GM21390 (cell line): ENCODE measurements at regions not wholly inside any gene's neighbourhood (a gene's known extent, or its start where the extent isn't known, plus 50 kb on each side); places are given as distances from the start of the nearest gene placed in this dataset.

Experiments used
- ATAC-seq: cut with Tn5 transposase; IDR thresholded peaks from one replicate; pipeline ENCODE4 v1.9.1; 2021; ENCODE audit not compliant: unreplicated experiment

DNA sequence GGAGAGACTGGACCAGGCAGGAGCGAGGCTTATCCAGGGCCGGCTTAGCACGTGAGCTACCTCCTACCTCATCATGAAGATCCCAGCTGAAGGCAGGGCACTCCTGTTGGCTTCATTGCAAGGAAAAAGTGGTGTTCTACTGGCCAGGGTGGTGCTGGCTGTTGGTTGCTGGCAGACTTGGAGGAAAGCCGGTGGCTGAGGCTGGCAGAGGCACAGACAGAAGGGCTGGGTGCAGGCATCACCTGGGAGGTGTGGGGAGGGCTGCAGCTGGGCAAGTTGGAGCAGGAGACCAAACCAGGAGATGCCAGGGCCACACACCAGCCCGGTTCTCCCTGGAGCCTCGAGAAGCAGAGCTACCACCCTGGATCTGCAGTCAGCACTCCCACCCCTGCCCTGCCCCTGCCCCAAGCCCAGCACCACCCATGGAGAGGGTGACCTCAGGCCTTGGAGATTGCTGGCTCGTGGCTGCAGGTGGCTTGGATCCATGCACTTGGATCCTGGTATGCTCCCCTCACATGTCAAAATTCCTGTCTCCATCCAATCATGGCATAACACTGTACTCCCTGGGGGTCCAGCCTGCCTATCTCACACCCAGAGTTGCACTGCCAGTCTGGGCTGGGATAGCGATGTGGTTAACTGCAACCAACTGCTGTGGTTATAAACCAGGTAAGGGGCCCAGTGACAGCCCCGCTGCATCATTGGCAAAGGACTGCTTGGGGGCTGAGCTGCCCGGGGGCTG, 49.7 kb downstream of the GLI2 start:
- no peak for ATAC-seq

DNA sequence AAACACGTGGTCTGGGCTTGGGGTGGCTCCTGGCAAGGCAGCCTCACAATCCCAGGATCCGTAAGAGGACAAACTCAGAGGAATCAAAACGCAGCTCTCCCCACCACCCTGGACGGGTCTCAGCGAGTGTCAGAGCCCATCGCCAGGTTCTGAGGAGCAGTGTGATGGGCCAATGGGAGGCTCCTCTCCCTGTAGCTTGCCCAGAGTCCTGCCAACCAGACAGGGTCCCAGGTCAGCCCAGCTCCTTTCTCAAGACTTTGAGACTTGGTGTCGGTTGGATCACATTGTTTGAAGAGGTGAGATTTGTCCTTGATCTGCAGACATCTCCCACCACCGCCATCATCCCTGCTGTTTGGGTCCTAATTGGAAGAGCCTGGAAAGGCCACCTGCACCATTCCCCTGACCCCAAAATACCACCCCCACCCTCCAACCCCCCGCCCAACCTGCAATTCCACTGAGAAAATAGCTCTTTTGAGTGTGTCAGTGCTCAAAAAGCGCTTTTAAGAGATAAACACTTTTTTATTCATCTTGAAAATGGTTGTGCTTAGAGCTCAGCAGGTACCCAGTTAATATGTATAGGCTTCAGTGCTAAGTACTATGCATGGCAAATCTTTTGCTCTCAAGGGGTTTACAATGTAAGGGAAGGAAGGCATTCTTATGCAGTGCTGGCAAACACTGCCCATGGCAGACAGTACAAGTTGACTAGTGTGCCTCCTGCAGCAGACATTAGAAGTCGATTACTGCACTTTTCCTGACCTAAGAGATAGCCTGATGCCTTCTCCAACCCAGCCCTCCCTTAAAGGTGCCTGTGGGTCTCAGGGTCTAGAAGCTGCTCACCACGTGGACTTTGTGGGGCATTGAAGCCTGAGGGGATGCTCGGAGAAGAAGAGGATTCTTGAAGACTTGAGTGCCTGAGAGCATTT, 50.6 kb downstream of the GLI2 start:
- no peak for ATAC-seq

DNA sequence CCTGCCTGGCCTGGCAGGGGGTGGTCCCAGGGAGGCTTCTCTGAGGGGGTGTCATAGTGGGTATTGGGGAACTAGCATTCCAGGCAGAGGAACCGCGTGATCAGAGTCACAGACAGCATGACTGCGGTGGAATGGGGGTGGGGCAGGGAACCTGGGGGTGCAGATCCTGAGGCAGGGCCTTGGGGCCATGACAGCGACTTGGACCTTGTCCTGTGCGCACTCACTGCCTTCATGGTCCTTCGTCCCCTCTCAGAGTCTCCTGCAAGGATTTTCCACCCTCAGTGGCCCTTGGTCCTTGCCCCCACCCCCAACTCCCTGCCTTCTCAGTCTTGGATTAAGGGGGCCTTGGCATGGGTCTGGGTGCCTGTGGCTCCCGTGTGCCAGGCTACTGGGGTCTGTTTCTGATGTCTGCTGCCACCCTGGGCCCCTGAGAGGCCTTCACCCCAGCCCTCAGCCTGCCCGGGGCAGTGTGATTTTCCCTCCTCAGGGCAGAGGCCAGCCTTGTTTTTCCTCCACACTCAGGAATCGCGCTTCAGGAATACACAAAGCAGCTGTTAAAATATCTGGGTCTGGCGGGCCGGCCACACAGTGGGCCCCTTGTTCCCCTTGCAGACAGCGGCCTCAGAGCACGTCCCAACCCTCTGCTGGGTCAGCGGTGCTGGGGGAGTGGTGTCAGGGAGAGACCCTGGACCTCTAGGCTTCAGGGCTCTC, 51.6 kb downstream of the GLI2 start:
- ATAC-seq = no peak

DNA sequence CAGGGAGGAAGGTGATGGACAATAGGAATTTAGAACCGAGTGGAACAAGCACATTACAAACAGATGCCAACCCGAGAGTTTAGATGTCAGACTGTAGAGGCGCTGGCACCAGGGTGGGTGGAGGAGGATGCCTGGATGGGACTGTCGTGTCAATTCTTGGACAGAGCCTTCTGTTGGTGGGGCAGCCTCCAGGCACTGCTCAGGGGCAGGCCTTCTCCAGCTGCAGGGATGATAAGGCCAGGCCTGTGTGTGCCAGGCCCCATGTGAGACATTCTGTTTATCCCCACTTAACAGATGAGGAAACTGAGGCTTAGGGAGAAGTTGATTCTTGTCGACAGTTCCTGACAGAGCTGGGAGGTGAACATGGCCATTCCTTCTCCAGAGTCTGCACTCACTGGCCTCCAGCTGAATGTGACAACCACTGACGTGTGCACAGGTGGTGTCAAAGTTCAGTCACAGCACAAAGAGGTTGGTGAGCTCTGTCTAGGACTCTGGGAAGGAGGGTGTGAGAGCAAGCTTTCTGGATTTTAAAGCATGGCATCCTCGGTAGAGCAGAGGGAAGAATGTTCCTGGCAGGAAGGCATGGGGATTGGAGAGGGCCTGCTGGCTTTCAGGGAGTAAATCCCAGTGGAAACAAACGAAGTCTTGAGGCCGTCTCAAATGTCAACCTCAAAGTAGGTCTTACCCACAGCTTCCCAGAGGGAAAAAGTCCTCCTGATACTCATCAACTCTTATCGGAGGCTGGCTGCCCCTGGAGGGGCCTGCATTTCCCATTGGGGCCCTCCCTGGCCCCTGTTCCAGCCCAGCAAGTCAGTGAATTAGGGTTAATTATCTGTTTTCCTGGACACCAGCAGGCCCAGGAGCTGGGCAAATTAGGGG, 52.4 kb downstream of the GLI2 start:
- no peak for ATAC-seq

DNA sequence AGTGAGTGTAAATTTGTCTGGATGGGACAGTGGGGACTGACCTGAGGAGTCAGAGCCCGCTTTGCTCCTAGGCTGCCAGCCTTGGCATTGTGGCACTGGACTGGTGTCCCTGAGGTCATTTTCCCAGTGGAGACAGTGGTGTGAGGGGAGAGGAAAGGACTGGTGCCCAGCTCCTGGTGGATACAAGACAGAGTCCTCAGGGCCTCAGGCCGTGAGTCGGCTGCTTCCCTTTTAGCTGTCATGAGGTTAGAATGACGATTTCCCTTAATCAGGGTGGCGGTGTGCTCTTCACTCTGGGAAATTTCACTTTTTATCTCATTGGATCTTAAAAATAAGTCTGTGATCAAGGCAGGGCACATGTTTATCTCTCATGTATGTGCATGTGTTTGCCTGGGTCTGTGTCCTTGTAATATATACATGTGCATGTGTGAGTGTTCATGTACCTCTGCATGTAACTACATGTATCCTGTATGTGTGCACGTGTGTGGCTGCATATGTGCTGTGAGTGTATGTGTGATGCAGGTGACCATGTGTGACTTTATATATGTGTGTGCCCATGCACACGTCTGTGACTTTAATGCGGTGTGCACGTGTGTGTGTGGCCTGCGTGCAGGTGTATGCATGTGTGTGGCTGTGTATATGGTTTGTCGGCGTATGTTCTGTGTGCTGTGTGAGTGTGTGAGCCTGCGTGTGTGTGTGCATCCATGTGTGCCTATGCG, 55.7 kb downstream of the GLI2 start:
- ATAC-seq = no peak

DNA sequence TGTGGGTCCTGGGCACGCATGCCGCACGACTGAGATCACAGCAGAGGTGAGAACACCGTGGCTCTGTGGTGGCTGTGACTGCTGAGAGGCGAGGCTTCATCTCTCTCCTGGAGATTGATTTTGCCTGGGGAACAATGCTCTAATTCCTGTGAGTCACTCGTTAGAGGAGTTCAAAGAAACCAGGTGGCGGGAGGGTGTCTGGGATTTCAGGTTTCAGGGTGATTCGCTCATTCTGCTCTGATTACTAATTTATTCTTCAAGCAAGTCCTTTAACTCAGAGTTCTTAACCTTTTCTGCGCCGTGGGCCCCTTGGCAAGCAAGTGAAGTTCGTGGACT, 56.3 kb downstream of the GLI2 start:
- ATAC-seq = no peak

DNA sequence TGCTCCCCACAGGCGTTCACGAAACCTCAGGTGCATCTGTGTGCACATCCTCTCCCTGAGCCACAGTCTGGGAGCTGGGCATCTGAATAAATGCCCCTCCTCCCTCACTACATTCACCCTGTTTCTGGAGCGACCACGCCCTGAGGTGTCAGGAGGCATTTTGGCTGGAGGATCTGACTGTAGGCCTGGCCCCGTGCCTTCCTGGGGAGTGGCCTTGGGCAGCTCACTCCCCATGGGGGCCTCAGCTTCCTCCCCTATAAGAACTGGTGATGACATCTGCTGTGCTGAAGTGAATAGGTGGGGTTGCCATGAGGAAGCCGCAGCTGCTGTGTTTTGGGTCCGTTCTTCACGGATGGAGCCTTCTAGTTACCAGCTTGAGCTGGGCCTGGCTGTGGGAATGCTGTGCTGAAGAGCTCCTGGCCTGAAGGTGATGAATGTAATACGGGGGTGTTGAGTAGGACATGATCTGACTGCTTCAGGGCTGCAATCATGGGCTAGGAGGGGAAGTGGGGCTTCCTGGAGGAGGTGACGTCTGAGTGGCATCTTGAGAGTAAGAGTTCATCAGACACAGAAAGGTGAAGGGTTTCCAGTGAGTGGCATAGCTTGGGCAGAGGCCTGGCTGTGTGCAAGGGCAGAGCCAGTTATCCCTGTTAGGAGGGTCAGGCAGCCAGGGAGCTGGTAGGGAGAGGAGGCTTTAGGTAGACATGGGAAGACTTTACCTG, 58.2 kb downstream of the GLI2 start:
- ATAC-seq = no peak

DNA sequence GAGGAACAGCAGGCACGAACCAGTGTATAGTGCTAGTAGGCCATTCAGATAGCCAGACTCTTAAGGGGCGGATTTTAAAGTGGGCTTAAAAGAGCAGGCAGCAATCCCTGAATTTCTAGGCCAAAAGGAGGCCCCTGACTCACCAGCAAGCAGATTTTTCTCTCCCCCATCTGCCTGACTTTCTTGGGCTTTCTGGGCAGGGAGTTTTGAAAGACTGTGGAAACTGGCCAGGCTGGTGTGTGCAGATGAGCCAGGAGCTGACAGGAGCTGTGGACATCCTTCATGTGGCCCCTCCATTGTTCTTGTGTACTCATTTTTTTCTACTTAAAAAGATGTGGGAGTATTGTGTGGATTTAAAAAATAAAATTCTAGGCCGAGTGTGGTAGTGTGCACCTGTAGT, 59.0 kb downstream of the GLI2 start:
- ATAC-seq = no peak

DNA sequence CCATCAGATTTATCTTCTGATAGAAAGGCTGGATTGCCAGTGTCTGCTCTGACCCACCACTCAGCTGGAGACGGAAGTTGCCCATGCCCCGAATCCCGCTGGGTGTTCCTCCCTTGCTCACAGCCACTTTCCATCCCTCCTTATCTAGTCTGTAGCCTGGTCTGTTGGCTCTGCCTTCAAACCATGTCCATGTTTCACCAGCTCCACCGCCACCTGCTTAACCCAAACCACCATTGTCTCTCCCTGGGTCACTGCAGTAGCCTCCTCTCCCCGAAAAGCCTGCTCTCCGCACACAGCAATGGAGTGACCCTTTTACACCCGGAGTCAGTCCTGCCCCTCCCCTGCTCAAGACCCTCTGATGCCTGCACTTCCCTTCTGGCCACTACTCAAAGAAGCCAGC, 60.4 kb downstream of the GLI2 start:
- ATAC-seq = no peak

DNA sequence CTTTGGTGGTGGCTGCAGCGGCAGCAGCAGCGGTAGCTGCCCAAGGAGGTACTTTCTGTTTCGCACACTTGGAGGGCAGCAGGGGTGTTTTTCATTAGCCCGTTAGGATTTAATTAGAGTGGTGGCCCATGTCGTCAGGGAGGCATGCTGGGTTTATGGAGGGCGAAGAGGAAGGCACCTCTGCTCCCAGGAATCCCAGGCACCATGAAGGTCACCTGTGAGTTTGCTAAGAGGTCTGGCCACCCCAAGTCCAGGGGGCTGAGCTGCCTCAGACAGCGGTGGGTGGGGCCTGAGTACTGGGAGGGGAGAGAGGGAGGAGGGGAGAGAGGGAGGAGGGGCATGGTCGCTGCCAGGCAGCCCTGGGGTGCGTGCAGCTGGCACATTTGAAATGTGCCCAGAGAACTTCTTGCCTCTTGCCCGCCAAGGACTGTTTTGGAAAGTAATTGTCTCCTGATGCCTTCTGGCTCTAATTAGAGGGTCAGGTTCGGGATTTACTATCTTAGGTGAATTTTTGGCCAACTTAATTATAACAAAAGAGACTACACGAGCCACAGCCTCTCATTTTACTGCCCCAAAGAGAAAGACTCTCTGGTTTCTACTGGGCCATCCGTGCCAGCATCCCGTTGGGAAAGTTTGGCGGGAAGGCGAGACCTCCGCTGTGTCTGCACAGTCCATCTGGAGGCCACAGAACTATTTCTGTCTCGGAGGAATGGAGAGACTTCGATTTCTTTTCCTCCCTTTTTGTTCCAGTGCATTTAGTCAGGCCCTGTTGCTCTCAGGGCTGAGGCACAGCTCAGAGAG, 62.0 kb downstream of the GLI2 start:
- ATAC-seq = no peak

DNA sequence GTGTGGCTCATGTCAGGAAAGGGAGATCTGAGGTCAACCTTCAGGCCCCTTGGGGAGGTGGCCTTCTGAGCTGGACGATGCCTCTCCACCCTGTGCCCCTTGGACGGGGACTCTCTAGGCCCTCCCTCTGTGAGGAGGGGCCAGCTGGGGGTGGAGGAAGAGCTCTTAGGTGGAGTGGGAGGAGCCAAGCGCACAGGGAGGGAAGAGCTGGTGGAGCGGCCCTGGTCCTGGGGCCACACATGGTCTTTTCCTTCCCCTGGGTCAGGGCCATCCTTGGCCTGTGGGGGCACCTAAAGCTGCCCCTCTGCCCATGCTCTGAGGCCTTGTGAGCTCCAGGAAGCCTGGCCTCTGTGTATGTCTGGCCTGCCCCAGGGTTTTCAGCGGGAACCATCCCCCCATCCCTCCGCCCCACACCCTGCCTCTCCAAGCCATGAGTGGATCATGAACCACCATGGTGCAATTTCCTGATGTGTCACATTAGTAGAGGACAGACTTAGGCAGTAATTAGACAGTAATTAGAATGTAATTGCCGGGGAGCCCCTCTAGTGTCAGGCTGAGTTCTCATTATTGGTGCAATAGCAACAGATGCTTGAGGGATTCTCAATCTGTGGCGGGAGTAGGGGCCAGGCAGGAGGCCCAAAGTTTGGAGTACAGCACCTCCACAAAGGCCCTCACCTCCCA, 63.0 kb downstream of the GLI2 start:
- no peak for ATAC-seq

DNA sequence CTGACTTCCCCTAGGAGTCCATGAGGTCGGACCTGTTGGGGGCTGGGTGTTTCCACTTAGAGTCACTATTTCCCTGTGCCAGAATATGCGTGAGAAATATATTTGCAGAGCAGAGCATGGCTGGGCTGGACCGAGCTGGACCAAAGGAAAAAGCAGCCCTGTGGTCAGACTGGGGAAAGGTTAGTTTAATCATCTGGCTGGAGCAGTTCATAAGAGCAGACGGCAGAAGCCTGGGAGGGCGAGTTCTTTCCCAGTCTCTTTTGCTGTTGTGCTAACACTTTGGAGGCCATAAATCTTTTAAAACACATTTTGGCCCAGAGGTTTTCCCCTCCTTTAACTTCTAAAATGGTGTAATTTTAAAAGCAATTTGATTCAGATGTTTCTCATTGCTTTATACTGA, 66.5 kb downstream of the GLI2 start:
- no peak for ATAC-seq

DNA sequence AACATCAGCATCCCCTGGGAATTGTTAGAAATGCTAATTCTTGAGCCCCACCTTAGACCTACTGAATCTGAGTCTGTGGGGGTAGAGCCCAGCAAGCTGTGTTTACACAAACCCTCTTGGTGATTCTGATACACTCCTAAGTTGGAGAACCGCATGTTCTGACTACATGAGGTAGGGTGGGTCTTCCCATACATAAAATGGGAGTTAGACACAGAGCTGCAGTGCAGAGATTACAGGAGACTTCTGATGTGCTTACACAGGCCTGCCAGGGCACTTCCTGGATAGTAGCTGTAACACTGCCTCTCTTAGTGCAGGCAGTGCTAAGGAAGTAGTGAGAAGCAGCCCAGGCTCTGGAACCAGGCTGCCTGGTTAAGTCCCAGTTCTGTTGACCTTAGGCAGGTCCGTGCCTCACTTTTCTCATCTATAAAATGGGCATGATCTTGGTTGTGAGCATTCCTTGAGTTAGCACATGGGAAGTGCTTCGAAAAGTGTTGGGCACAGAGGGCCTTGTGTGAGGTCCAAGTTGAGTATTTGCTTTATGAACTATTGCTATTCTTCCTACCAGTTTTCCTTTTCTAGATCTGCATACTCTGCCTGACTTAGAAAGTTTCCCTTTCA, 67.3 kb downstream of the GLI2 start:
- ATAC-seq = no peak

DNA sequence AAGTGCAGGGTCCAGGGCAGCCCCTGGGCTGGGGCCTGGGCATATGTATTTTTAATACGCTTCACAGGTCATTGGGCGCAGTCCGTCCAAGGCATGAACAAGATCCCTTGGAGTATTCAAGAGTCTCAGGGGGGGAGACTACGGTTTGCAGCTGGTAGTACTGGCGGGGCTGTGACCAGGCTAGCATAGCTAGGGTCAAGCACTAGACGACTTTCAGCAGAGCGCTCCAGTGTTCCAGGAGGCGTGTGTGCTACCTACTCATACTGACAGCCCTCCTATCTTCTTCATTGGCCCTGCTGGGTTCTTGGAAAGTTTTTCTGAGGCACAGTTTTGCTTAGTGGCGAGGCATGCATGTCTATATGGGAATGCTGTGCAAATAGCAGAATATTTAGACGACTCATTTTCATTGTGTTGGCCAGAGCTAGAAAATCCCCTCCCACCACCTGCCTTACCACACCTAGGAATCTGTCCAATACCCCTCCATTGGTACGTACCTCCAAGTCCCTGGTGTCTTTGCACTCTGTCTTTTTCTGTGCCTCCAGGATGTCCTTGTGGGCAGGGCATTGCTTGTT, 68.2 kb downstream of the GLI2 start:
- ATAC-seq = no peak

DNA sequence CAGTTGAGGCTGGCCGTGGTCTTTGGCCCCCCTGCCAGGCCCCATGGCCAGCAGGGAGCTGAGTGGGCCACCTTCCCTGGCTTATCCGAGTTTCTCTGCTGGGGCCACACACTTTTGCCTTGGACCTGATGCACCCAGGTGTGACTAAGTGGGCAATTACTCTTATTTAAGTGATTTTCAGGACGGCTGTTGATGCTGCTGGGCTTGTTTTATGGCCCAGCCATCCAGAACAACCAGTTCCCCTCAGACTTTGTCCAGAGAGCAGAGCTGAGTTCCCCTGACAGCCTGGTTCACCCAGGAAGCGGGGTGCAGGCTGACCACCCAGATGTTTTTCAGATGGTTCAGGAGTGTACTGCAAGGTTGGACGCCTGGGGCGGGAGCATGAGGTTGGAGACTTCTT, 68.8 kb downstream of the GLI2 start:
- ATAC-seq = no peak

DNA sequence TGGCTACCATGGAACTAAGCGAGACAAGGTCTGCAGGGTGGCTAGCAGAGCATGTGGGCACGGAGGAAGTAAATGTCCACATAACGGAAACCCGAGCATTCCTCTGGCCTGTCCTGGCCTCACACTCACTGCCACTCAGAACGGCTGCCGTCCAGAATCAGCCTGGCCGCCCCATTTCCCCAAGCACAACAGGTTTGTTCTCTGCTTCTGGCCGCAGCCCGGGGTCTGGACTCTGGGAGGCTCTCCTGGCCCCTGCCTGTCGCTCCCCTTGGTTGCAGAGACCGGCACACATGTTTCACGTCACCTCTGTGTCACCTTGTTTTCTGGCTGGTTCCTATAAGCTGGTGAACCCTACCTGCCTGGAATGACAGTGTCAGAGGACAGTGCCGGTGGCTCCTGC, 69.3 kb downstream of the GLI2 start:
- ATAC-seq = no peak

DNA sequence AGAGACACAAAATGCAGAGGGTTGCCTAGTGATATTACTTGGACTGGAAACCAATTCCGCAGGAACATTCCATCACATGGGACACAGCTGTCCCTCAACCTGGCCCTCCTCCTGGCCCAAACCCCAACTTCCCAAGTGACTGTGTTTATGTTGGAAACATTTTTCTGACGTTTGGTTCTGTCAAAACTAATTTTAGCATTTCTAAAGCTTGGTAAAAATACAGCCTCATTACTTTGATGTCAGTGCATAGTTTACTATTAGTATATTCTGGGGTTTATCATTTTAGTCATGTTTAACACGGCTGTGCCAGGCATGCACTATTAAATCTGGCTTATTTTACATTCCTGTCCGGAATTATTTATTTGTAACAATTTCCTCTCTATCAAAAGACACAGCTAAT, 69.9 kb downstream of the GLI2 start:
- no peak for ATAC-seq
